A673 (cell line): ENCODE measurements at regions not wholly inside any gene's neighbourhood (a gene's known extent, or its start where the extent isn't known, plus 50 kb on each side); places are given as distances from the start of the nearest gene placed in this dataset.

Experiments used
- BruUV-seq: library from RNA; stranded (reverse); fragments of 400-500 nt; replicated peaks from 2 replicates; lab custom pipeline; 2021; lab: Mats Ljungman, UMichigan
- CTCF ChIA-PET: fragments of 300-600 bp; sonication (Branson Sonifier 250); formaldehyde crosslinking; loops from one replicate; lab custom pipeline; 2022; ENCODE audit warnings: antibody characterized with exemption; lab: Charles Lee
- POLR2A ChIA-PET: fragments of 300-600 bp; sonication (Branson Sonifier 250); formaldehyde crosslinking; loops from one replicate; lab custom pipeline; 2022; ENCODE audit warnings: antibody characterized with exemption; ENCODE audit not compliant: low non-redundant PET; lab: Charles Lee
- DNase-seq: peaks from one replicate; pipeline ENCODE4 v3.0.0-alpha.2; 2015; ENCODE audit warnings: low spot score
- H3K27ac ChIP-seq: fragments of 200-600 bp; sonication (generic); 2 replicates; pipeline ENCODE4 v1.5.1; 2016; ENCODE audit warnings: mixed run types, low read depth, mild to moderate bottlenecking, mixed read lengths, antibody characterized with exemption, low read length; ENCODE audit not compliant: poor library complexity, severe bottlenecking
- H3K27me3 ChIP-seq: fragments of 200-600 bp; sonication (generic); replicated peaks from 2 replicates; pipeline ENCODE4 v1.6.1; 2017; ENCODE audit warnings: mixed run types, low read depth, mild to moderate bottlenecking, mixed read lengths, antibody characterized with exemption, low read length; ENCODE audit not compliant: insufficient read depth, poor library complexity
- H3K36me3 ChIP-seq: fragments of 200-600 bp; sonication (generic); 2 replicates; pipeline ENCODE4 v1.6.1; 2016; ENCODE audit warnings: mixed run types, mild to moderate bottlenecking, mixed read lengths, antibody characterized with exemption, low read length; ENCODE audit not compliant: insufficient read depth, poor library complexity, severe bottlenecking
- H3K4me1 ChIP-seq: fragments of 200-600 bp; sonication (generic); 2 replicates; pipeline ENCODE4 v1.6.1; 2017; ENCODE audit warnings: mixed run types, mild to moderate bottlenecking, mixed read lengths, antibody characterized with exemption, low read length; ENCODE audit not compliant: insufficient read depth, poor library complexity, severe bottlenecking
- H3K4me3 ChIP-seq: fragments of 200-600 bp; sonication (generic); 2 replicates; pipeline ENCODE4 v1.5.1; 2016; ENCODE audit warnings: low read depth, mixed run types, mild to moderate bottlenecking, mixed read lengths, low read length; ENCODE audit not compliant: poor library complexity, severe bottlenecking
- H3K9me3 ChIP-seq: fragments of 200-600 bp; sonication (generic); 2 replicates; pipeline ENCODE4 v1.6.1; 2016; ENCODE audit warnings: mixed run types, low read depth, mild to moderate bottlenecking, mixed read lengths, antibody characterized with exemption, low read length; ENCODE audit not compliant: poor library complexity, severe bottlenecking
- CTCF ChIP-seq: fragments of 300-800, 200-600 bp; sonication (generic); conservative IDR thresholded peaks from 2 replicates; pipeline ENCODE4 v1.5.1; 2017; ENCODE audit warnings: low read depth, mild to moderate bottlenecking, antibody characterized with exemption, low read length, moderate library complexity, mixed read lengths
- EZH2 ChIP-seq: fragments of 200-600 bp; sonication (generic); IDR thresholded peaks from 2 replicates; pipeline ENCODE4 v1.6.1; 2017; ENCODE audit warnings: borderline replicate concordance, low read depth, mild to moderate bottlenecking, mixed read lengths, antibody characterized with exemption, low read length; ENCODE audit not compliant: poor library complexity, severe bottlenecking
- intact Hi-C: fragments of 100-400 bp; cut with micrococcal nuclease; formaldehyde crosslinking; loops from one replicate; pipeline ENCODE4 v1.10.0; 2022; ENCODE audit not compliant: unreplicated experiment

GRCh38 chr5:20291766-20292165 is 303.8 kb upstream of the CDH18 start:
- Histone ChIP-seq H3K27ac (no peak overlapping the region), H3K4me1 (no peaks in the 10 kb centered on the region), H3K27me3 (no peaks in the 10 kb centered on the region), H3K9me3 (no peaks in the 10 kb centered on the region), H3K36me3 (no peaks in the 10 kb centered on the region), H3K4me3 (no peak overlapping the region)
- TF ChIP-seq CTCF (no peak), EZH2 (no peak)
- ChIA-PET POLR2A (no interaction called here), CTCF (no interaction called here)
- DNase-seq = no peak
- no TSS peak for BruUV-seq
- intact Hi-C loops = no loop called here

GRCh38 chr5:20287640-20288039 is 299.6 kb upstream of the CDH18 start:
- Histone ChIP-seq H3K4me1 (no peaks in the 10 kb centered on the region), H3K4me3 (no peak overlapping the region), H3K36me3 (no peaks in the 10 kb centered on the region), H3K27me3 (no peaks in the 10 kb centered on the region), H3K9me3 (no peaks in the 10 kb centered on the region), H3K27ac (no peak overlapping the region)
- intact Hi-C loops = no loop called here
- TF ChIP-seq CTCF (no peak), EZH2 (no peak)
- CTCF ChIA-PET = no interaction called here
- POLR2A ChIA-PET = no interaction called here
- DNase-seq = no peak
- BruUV-seq = no TSS peak

GRCh38 chr5:20286512-20286911 is 298.5 kb upstream of the CDH18 start:
- H3K27ac ChIP-seq = no peak overlapping the region
- H3K27me3 ChIP-seq = no peaks in the 10 kb centered on the region
- DNase-seq = peak; percentile 3
- CTCF ChIA-PET = no interaction called here
- H3K9me3 ChIP-seq = no peaks in the 10 kb centered on the region
- TF ChIP-seq CTCF (no peak), EZH2 (no peak)
- H3K4me3 ChIP-seq = no peak overlapping the region
- intact Hi-C loops = no loop called here
- POLR2A ChIA-PET = no interaction called here
- no peaks in the 10 kb centered on the region for H3K4me1 ChIP-seq
- no TSS peak for BruUV-seq
- no peaks in the 10 kb centered on the region for H3K36me3 ChIP-seq
